OCI-M2 (cell line): ENCODE measurements at regions not wholly inside any gene's neighbourhood (a gene's known extent, or its start where the extent isn't known, plus 50 kb on each side); places are given as distances from the start of the nearest gene placed in this dataset.

ENCODE experiments used
- DNase-seq: peaks from one replicate; lab custom pipeline; 2025; ENCODE audit not compliant: unreplicated experiment; lab: John Stamatoyannopoulos, UW

GRCh38 chr5:30764704-30765103 is 428.8 kb upstream of the CDH6 start:
- DNase-seq: no peak

GRCh38 chr5:30759731-30760130 is 433.8 kb upstream of the CDH6 start:
- no peak for DNase-seq

GRCh38 chr5:30752015-30752414 is 441.5 kb upstream of the CDH6 start:
- DNase-seq: no peak

- DNase-seq: no peak
These were observed 443.5 kb upstream of the CDH6 start for GRCh38 chr5:30749971-30750370.

GRCh38 chr5:30747412-30747811 is 446.1 kb upstream of the CDH6 start:
- DNase-seq: no peak

GRCh38 chr5:30736669-30737068 is 456.8 kb upstream of the CDH6 start:
- no peak for DNase-seq

- no peak for DNase-seq
These were observed 459.4 kb upstream of the CDH6 start for GRCh38 chr5:30734118-30734517.

- DNase-seq: no peak
These were observed 468.4 kb upstream of the CDH6 start for GRCh38 chr5:30725073-30725472.

- DNase-seq: no peak
These were observed 495.3 kb upstream of the CDH6 start for GRCh38 chr5:30698217-30698616.

- no peak for DNase-seq
These were observed 500.2 kb upstream of the CDH6 start for GRCh38 chr5:30693326-30693725.

GRCh38 chr5:30690931-30691330 is 502.6 kb upstream of the CDH6 start:
- no peak for DNase-seq

GRCh38 chr5:30687461-30687860 is 506.0 kb upstream of the CDH6 start:
- DNase-seq: no peak

- DNase-seq: no peak
These were observed 507.0 kb upstream of the CDH6 start for GRCh38 chr5:30686530-30686929.

- no peak for DNase-seq
These were observed 517.2 kb upstream of the CDH6 start for GRCh38 chr5:30676223-30676840.

- no peak for DNase-seq
These were observed 526.2 kb upstream of the CDH6 start for GRCh38 chr5:30667293-30667692.

GRCh38 chr5:30663536-30663935 is 530.0 kb upstream of the CDH6 start:
- DNase-seq: no peak

GRCh38 chr5:30662373-30662772 is 531.1 kb upstream of the CDH6 start:
- no peak for DNase-seq

- no peak for DNase-seq
These were observed 531.8 kb upstream of the CDH6 start for GRCh38 chr5:30661730-30662129.

- no peak for DNase-seq
These were observed 534.1 kb upstream of the CDH6 start for GRCh38 chr5:30659417-30659816.

- no peak for DNase-seq
These were observed 543.2 kb upstream of the CDH6 start for GRCh38 chr5:30650311-30650710.

GRCh38 chr5:30638899-30639298 is 554.6 kb upstream of the CDH6 start:
- DNase-seq: no peak

GRCh38 chr5:30627945-30628344 is 565.5 kb upstream of the CDH6 start:
- no peak for DNase-seq

GRCh38 chr5:30626557-30626956 is 566.9 kb upstream of the CDH6 start:
- no peak for DNase-seq
